ENCODE measurements at regions not wholly inside any gene's neighbourhood (a gene's known extent, or its start where the extent isn't known, plus 50 kb on each side); places are given as distances from the start of the nearest gene placed in this dataset.
A peak's percentile ranks its signal among the peaks of the same experiment; 100 is the strongest.
"Not testable (repeated sequence)": the region's sequence is repeated elsewhere in the genome, so short reads cannot be mapped to it uniquely, and the experiment has no call there.

DNA sequence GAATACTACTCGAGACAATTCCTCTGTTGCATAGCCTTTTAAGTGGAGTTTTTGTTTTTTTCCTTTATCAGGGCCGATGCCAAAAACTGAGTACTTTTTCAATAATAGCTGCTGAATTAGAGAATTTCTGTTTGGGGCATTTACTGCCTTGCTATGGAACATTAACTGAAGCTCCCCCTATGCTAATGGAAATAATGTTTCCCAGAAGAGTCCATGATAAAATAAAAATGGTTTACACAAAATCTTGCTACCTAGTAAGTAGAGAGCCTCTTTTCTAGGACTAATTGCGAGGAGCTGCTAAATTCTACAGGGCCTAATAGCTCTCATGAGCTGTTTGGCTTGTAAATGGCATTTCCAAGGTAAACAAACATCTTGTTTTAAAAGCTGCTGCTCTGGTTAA, 128.2 kb upstream of the MYO10 start:
- H3K27me3 ChIP-seq (ENCODE audit: insufficient read depth, low read length): no peaks in the 10 kb centered on the region
- H2AFZ ChIP-seq (ENCODE audit: low read length, unreplicated experiment): peak overlapping the region; percentile 68
- no peaks in the 10 kb centered on the region for H3K4me1 ChIP-seq (ENCODE audit: control insufficient read depth, insufficient read depth, low read length, unreplicated experiment)
- no peak overlapping the region for H3K4me3 ChIP-seq (ENCODE audit: low read depth, low read length)
- H3K27ac ChIP-seq (ENCODE audit: low read depth, low read length): no peak overlapping the region
- H3K36me3 ChIP-seq (ENCODE audit: insufficient read depth, low read length): no peaks in the 10 kb centered on the region
- H3K79me2 ChIP-seq (ENCODE audit: control insufficient read depth, insufficient read depth, low read length, unreplicated experiment): no peaks in the 10 kb centered on the region

DNA sequence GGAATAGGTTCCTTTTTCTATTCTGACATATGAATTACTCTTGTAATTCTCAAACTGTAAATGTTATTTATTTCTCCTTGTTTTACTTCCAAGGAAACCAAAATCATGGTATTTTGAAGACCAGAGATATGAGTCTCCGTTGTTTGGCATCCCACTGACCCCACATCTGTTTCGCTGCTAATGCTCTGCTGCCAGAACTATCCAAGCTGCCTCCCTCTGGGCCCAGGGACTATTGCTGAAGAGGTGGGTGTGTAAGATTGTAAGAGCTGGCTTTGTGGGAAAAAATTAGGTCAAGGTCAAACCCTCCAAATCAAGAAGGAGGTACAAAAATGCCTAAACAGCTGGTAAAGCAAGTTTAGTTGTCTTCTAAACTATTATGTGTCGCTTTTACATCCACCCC, 129.4 kb upstream of the MYO10 start:
- Histone ChIP-seq H3K4me1 (ENCODE audit: control insufficient read depth, insufficient read depth, low read length, unreplicated experiment) (no peaks in the 10 kb centered on the region), H3K4me3 (ENCODE audit: low read depth, low read length) (no peak overlapping the region), H3K27ac (ENCODE audit: low read depth, low read length) (no peak overlapping the region), H2AFZ (ENCODE audit: low read length, unreplicated experiment) (no peak overlapping the region), H3K79me2 (ENCODE audit: control insufficient read depth, insufficient read depth, low read length, unreplicated experiment) (no peaks in the 10 kb centered on the region), H3K36me3 (ENCODE audit: insufficient read depth, low read length) (no peaks in the 10 kb centered on the region), H3K27me3 (ENCODE audit: insufficient read depth, low read length) (no peaks in the 10 kb centered on the region)

DNA sequence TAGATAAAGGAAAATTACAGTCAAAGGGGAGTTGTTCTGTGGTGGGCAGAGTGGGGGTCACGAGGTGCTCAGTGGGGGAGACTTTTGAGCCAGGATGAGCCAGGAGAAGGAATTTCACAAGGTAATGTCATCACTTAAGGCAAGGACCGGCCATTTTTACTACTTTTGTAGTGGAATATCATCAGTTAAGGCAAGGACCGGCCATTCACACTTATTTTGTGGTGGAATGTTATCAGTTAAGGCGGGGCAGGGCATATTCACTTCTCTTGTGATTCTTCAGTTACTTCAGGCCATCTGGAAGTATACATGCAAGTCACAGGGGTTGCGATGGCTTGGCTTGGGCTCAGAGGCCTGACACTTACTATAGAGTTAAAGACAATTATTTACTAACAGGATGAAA, 129.9 kb upstream of the MYO10 start:
- H3K27ac ChIP-seq (ENCODE audit: low read depth, low read length); H3K27me3 ChIP-seq (ENCODE audit: insufficient read depth, low read length); H3K79me2 ChIP-seq (ENCODE audit: control insufficient read depth, insufficient read depth, low read length, unreplicated experiment); H2AFZ ChIP-seq (ENCODE audit: low read length, unreplicated experiment); H3K4me3 ChIP-seq (ENCODE audit: low read depth, low read length); H3K36me3 ChIP-seq (ENCODE audit: insufficient read depth, low read length); H3K4me1 ChIP-seq (ENCODE audit: control insufficient read depth, insufficient read depth, low read length, unreplicated experiment): not testable (repeated sequence)

- no peaks in the 10 kb centered on the region for H3K79me2 ChIP-seq (ENCODE audit: control insufficient read depth, insufficient read depth, low read length, unreplicated experiment)
Observed at GRCh38 chr5:17067657-17068392, 131.7 kb upstream of the MYO10 start.

DNA sequence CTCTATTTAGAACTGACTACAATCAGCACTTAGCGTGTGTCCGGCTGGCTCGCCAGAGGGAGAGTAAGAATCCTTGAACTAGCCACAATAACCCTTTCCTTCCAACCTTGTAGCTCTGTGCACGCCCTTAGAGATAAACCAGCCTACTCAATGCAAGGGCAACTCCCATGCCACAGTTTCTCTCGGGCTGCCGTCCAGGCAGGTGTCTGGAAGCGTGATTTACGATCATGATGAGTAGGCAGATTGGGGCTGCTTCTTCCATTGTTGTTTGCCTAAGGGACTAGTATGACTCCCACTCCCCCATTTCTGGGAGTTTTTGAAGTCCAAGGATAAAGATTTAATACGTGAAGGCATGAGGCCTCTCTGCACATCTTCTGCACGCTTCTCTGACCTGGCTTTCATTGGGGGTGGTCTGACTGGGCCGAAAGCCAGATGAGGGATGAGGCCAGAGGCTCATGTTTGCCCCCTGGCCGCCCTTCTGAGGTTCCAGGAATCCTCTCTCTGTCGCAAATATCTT, 134.0 kb upstream of the MYO10 start:
- H3K27ac ChIP-seq (ENCODE audit: low read depth, low read length): no peak overlapping the region

More at GRCh38 chr5:17067657-17068392, 131.7 kb upstream of the MYO10 start:
- Histone ChIP-seq H3K4me3 (ENCODE audit: low read depth, low read length) (no peak overlapping the region), H3K4me1 (ENCODE audit: control insufficient read depth, insufficient read depth, low read length, unreplicated experiment) (no peaks in the 10 kb centered on the region), H2AFZ (ENCODE audit: low read length, unreplicated experiment) (no peak overlapping the region), H3K27ac (ENCODE audit: low read depth, low read length) (no peak overlapping the region), H3K27me3 (ENCODE audit: insufficient read depth, low read length) (no peaks in the 10 kb centered on the region), H3K36me3 (ENCODE audit: insufficient read depth, low read length) (no peaks in the 10 kb centered on the region)

DNA sequence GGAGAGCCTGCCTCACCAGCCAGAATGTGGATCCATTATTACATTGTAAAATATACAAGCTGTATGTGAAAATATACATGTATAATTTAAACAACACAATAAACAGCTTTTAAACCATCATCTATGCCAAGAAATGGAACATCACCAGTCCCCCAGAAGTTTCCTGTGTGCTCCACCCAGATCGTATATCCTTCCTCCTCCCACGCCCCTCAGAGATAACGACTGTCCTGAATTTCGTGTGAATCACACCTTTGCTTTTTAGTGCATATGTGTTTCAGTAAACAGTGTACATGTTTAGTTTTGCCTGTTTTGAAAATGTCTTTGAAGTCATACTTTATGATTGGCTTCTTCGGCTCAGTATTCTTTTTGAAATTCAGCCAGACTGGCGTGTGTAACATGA, 134.6 kb upstream of the MYO10 start:
- H2AFZ ChIP-seq (ENCODE audit: low read length, unreplicated experiment): no peak overlapping the region
- H3K79me2 ChIP-seq (ENCODE audit: control insufficient read depth, insufficient read depth, low read length, unreplicated experiment): no peaks in the 10 kb centered on the region
- no peaks in the 10 kb centered on the region for H3K36me3 ChIP-seq (ENCODE audit: insufficient read depth, low read length)
- no peaks in the 10 kb centered on the region for H3K4me1 ChIP-seq (ENCODE audit: control insufficient read depth, insufficient read depth, low read length, unreplicated experiment)
- no peaks in the 10 kb centered on the region for H3K27me3 ChIP-seq (ENCODE audit: insufficient read depth, low read length)
- no peak overlapping the region for H3K4me3 ChIP-seq (ENCODE audit: low read depth, low read length)
- H3K27ac ChIP-seq (ENCODE audit: low read depth, low read length): no peak overlapping the region

More for the DNA sequence above, 134.0 kb upstream of the MYO10 start:
- H2AFZ ChIP-seq (ENCODE audit: low read length, unreplicated experiment): no peak overlapping the region
- H3K36me3 ChIP-seq (ENCODE audit: insufficient read depth, low read length): no peaks in the 10 kb centered on the region
- no peaks in the 10 kb centered on the region for H3K27me3 ChIP-seq (ENCODE audit: insufficient read depth, low read length)
- no peak overlapping the region for H3K4me3 ChIP-seq (ENCODE audit: low read depth, low read length)
- no peaks in the 10 kb centered on the region for H3K4me1 ChIP-seq (ENCODE audit: control insufficient read depth, insufficient read depth, low read length, unreplicated experiment)
- no peaks in the 10 kb centered on the region for H3K79me2 ChIP-seq (ENCODE audit: control insufficient read depth, insufficient read depth, low read length, unreplicated experiment)

DNA sequence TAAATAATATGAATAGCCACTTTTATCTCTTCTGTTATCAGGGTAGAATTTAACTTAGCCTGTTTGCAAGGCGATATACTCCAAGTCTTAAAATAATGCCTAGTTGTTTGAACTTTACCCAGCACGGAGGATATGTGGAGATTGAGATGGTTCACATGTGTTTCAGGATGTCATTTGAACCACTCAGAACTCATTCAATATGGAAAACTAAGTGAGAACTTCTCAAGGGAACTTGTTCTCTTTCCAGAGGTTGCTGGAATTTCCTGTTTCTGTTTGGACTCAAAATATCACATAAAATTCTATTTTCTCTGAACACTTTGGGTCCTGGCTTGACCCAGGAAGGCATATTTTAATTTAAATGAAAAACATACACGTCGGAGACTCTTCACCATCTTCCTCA, 139.1 kb upstream of the MYO10 start:
- no peak overlapping the region for H3K27ac ChIP-seq (ENCODE audit: low read depth, low read length)
- H2AFZ ChIP-seq (ENCODE audit: low read length, unreplicated experiment): no peak overlapping the region
- no peaks in the 10 kb centered on the region for H3K79me2 ChIP-seq (ENCODE audit: control insufficient read depth, insufficient read depth, low read length, unreplicated experiment)
- H3K4me1 ChIP-seq (ENCODE audit: control insufficient read depth, insufficient read depth, low read length, unreplicated experiment): no peaks in the 10 kb centered on the region
- H3K27me3 ChIP-seq (ENCODE audit: insufficient read depth, low read length): no peaks in the 10 kb centered on the region
- H3K4me3 ChIP-seq (ENCODE audit: low read depth, low read length): no peak overlapping the region
- H3K36me3 ChIP-seq (ENCODE audit: insufficient read depth, low read length): no peaks in the 10 kb centered on the region

- no peak overlapping the region for H3K4me3 ChIP-seq (ENCODE audit: low read depth, low read length)
- no peak overlapping the region for H3K27ac ChIP-seq (ENCODE audit: low read depth, low read length)
- no peaks in the 10 kb centered on the region for H3K4me1 ChIP-seq (ENCODE audit: control insufficient read depth, insufficient read depth, low read length, unreplicated experiment)
- H3K27me3 ChIP-seq (ENCODE audit: insufficient read depth, low read length): no peaks in the 10 kb centered on the region
- no peaks in the 10 kb centered on the region for H3K79me2 ChIP-seq (ENCODE audit: control insufficient read depth, insufficient read depth, low read length, unreplicated experiment)
- H2AFZ ChIP-seq (ENCODE audit: low read length, unreplicated experiment): no peak overlapping the region
- H3K36me3 ChIP-seq (ENCODE audit: insufficient read depth, low read length): no peaks in the 10 kb centered on the region
Observed at GRCh38 chr5:17076272-17076671, 140.2 kb upstream of the MYO10 start.

DNA sequence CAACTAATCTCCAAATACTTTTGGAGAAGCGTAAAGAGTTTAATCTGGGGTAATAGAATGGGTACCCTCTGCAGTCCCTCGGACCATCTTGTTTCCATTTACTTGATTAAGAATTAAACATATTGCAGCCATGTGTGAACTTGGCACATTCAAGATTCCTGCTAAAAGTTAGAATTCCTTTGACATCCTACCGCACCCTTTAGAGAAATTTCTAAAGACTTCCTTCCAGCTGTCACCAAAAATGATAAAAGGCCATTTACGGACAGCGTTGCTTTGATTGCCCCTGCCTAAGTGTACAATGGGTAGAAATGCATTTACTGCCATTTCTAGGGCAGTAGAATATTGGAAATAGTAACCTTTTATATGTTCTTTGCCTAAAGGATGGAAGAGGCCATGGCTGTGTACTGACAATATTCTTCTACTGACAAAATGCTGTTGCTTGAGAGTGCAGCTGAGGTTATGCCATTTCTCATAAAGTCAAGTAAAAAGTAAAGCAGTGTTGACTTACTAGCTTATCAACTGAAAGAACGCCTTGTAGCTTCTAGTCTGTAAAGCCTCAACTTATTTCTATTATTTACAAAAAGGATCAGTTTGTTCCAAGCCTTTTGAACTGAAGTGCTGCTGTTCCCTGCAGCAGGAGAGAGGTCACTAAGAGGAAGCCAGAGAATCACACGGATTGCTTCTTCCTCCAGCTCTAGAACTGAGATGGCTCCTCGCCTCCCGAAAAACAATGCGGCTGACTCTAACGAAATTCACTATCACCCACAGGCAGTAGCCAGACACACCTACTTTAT, 139.8 kb upstream of the BASP1 start:
- H3K27me3 ChIP-seq (ENCODE audit: insufficient read depth, low read length): no peaks in the 10 kb centered on the region
- H3K79me2 ChIP-seq (ENCODE audit: control insufficient read depth, insufficient read depth, low read length, unreplicated experiment): no peaks in the 10 kb centered on the region
- H3K4me3 ChIP-seq (ENCODE audit: low read depth, low read length): no peak overlapping the region
- H3K27ac ChIP-seq (ENCODE audit: low read depth, low read length): no peak overlapping the region
- no peaks in the 10 kb centered on the region for H3K4me1 ChIP-seq (ENCODE audit: control insufficient read depth, insufficient read depth, low read length, unreplicated experiment)
- H2AFZ ChIP-seq (ENCODE audit: low read length, unreplicated experiment): no peak overlapping the region
- no peaks in the 10 kb centered on the region for H3K36me3 ChIP-seq (ENCODE audit: insufficient read depth, low read length)

DNA sequence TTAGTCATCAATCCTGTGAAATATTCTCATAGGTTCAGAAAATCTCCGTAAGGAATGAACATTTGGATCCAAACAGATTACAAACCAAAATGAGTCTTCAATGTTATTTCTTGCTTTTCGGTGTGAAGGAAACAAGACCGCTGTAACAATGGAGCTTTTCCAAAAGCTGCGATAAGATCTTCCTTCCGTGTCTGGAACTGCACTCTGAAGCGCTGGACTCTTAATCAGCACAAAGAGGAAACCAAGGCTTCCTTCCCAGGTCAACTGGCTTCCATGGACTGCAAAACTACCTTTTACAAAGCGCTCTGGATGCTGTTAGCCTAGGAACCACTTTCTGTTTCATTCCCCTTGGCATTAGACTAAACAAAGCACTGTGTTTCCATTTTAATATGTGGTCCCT, 137.9 kb upstream of the BASP1 start:
- Histone ChIP-seq H3K4me3 (ENCODE audit: low read depth, low read length) (no peak overlapping the region), H3K27ac (ENCODE audit: low read depth, low read length) (no peak overlapping the region), H3K36me3 (ENCODE audit: insufficient read depth, low read length) (no peaks in the 10 kb centered on the region), H3K4me1 (ENCODE audit: control insufficient read depth, insufficient read depth, low read length, unreplicated experiment) (no peaks in the 10 kb centered on the region), H2AFZ (ENCODE audit: low read length, unreplicated experiment) (no peak overlapping the region), H3K79me2 (ENCODE audit: control insufficient read depth, insufficient read depth, low read length, unreplicated experiment) (no peaks in the 10 kb centered on the region), H3K27me3 (ENCODE audit: insufficient read depth, low read length) (no peaks in the 10 kb centered on the region)

DNA sequence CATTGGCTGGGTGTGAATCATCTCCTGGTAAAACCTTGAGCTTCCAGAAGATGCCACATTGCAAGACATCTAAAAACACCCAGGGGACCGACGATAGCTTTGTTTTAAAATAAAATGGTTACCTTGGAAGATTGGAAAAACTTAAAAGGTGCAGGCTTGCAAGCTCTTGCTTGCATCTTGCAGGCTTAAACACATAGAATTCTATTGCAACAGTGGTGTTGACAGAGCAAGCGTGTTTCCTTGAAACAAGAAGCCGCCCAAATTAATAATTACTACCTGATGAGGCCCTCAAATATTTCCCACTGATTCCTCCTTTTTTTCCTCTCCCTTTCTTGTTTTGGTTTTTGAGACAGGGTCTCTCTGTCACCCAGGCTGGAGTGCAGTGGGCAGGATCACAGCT, 137.1 kb upstream of the BASP1 start:
- Histone ChIP-seq H2AFZ (ENCODE audit: low read length, unreplicated experiment) (no peak overlapping the region), H3K27me3 (ENCODE audit: insufficient read depth, low read length) (no peaks in the 10 kb centered on the region), H3K4me1 (ENCODE audit: control insufficient read depth, insufficient read depth, low read length, unreplicated experiment) (no peaks in the 10 kb centered on the region)

More for the DNA sequence above, 137.1 kb upstream of the BASP1 start:
- Histone ChIP-seq H3K27ac (ENCODE audit: low read depth, low read length) (no peak overlapping the region), H3K4me3 (ENCODE audit: low read depth, low read length) (no peak overlapping the region), H3K36me3 (ENCODE audit: insufficient read depth, low read length) (no peaks in the 10 kb centered on the region), H3K79me2 (ENCODE audit: control insufficient read depth, insufficient read depth, low read length, unreplicated experiment) (no peaks in the 10 kb centered on the region)

All from ACC112 (cell line).